Middle frontal gyrus (tissue), 1 donor: ENCODE measurements at regions not wholly inside any gene's neighbourhood (a gene's known extent, or its start where the extent isn't known, plus 50 kb on each side); places are given as distances from the start of the nearest gene placed in this dataset.
A peak's percentile ranks its signal among the peaks of the same experiment; 100 is the strongest.

Experiments used
- DNase-seq: peaks from one replicate; pipeline ENCODE4 v3.0.0-alpha.2; 2015; ENCODE audit warnings: low spot score; ENCODE audit errors: extremely low spot score

GRCh38 chr9:79829566-79830302 is 258.0 kb downstream of the TLE4 start:
- peak; percentile 43 for DNase-seq

GRCh38 chr9:79824265-79824664 is 252.5 kb downstream of the TLE4 start:
- no peak for DNase-seq

GRCh38 chr9:79817438-79818004 is 245.8 kb downstream of the TLE4 start:
- DNase-seq = no peak

- no peak for DNase-seq
Measured at GRCh38 chr9:79813258-79813638, 241.5 kb downstream of the TLE4 start.

- no peak for DNase-seq
Measured at GRCh38 chr9:79812507-79813257, 240.9 kb downstream of the TLE4 start.

- no peak for DNase-seq
Measured at GRCh38 chr9:79812099-79812498, 240.3 kb downstream of the TLE4 start.

GRCh38 chr9:79809931-79810330 is 238.2 kb downstream of the TLE4 start:
- DNase-seq = no peak

- DNase-seq = no peak
Measured at GRCh38 chr9:79809316-79809876, 237.6 kb downstream of the TLE4 start.

GRCh38 chr9:79807971-79808370 is 236.2 kb downstream of the TLE4 start:
- DNase-seq = no peak

- no peak for DNase-seq
Measured at GRCh38 chr9:79806086-79806485, 234.3 kb downstream of the TLE4 start.

GRCh38 chr9:79801459-79801858 is 229.7 kb downstream of the TLE4 start:
- DNase-seq = no peak

GRCh38 chr9:79800578-79800977 is 228.8 kb downstream of the TLE4 start:
- no peak for DNase-seq

- DNase-seq = no peak
Measured at GRCh38 chr9:79799691-79800335, 228.0 kb downstream of the TLE4 start.

GRCh38 chr9:79798450-79798849 is 226.7 kb downstream of the TLE4 start:
- DNase-seq = no peak

GRCh38 chr9:79796411-79796810 is 224.6 kb downstream of the TLE4 start:
- DNase-seq = no peak

GRCh38 chr9:79788662-79789061 is 216.9 kb downstream of the TLE4 start:
- DNase-seq = no peak

GRCh38 chr9:79781263-79781662 is 209.5 kb downstream of the TLE4 start:
- DNase-seq = no peak

GRCh38 chr9:79780559-79780958 is 208.8 kb downstream of the TLE4 start:
- no peak for DNase-seq

- no peak for DNase-seq
Measured at GRCh38 chr9:79779901-79780300, 208.1 kb downstream of the TLE4 start.

- DNase-seq = no peak
Measured at GRCh38 chr9:79778581-79778980, 206.8 kb downstream of the TLE4 start.

GRCh38 chr9:79776581-79776980 is 204.8 kb downstream of the TLE4 start:
- DNase-seq = no peak
